NT2/D1 (cell line): ENCODE measurements at regions not wholly inside any gene's neighbourhood (a gene's known extent, or its start where the extent isn't known, plus 50 kb on each side); places are given as distances from the start of the nearest gene placed in this dataset.

Experiments
- SUZ12 ChIP-seq: IDR thresholded peaks from 2 replicates; pipeline ENCODE4 v1.6.1; 2011; ENCODE audit not compliant: insufficient read length, insufficient read depth; ENCODE audit errors: extremely low read depth
- YY1 ChIP-seq: IDR thresholded peaks from 2 replicates; pipeline ENCODE4 v1.6.1; 2011; ENCODE audit not compliant: insufficient read length, insufficient read depth
- ZNF274 ChIP-seq: IDR thresholded peaks from 2 replicates; pipeline ENCODE4 v1.6.1; 2011; ENCODE audit warnings: mild to moderate bottlenecking, low read depth, low read length

GRCh38 chr2:18889565-18890332 lies 300.4 kb upstream of the NT5C1B start:
- TF ChIP-seq YY1 (no peak), ZNF274 (no peak), SUZ12 (no peak)
